Right hindlimb (tissue), 1 donor: ENCODE measurements at regions not wholly inside any gene's neighbourhood (a gene's known extent, or its start where the extent isn't known, plus 50 kb on each side); places are given as distances from the start of the nearest gene placed in this dataset.

Experiments used
- DNase-seq: peaks from one replicate; pipeline ENCODE4 v3.0.0-alpha.2; 2018

DNA sequence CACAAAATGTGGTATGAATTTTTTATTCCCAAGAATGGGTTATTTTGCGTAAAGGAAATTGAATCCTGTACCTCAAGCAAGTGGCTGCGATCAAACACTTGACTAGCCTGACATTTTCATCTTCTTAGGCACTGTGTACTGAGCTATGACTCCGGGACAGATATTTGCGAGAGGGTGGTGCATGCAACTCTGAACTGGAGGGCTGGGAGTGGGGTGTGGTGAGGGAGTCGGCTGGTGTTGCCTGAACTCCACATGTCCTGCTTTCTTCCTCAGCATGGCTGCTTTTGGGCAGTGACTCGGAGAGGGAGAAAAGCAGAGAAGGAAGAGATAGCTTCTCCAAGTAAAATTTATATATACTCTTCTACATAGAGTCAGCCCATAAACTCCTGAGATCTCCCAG, 68.5 kb upstream of the GATB start:
- DNase-seq: no peak

- DNase-seq: no peak
These were observed 63.8 kb upstream of the GATB start for GRCh38 chr4:151824656-151825055.

DNA sequence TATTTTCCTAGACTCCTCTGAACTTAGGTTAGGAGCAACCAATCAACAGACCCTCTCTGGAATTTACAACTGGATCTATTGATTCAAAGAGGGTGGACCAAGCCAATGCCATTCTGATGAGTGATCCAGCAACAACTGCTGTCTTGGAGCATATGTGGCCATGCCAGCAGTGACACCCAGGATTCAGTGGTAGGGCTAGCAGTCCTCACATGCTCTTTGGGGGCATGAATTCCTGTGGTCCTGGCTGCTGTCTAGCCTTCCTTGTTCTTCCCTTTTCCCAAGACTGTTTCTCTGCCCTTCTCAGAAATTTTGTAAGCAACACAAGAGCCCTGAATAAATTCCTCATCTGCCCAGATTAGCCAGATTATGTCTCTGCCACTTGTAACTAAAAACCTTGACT, 61.5 kb upstream of the GATB start:
- DNase-seq: no peak

GRCh38 chr4:151820004-151820403, 59.2 kb upstream of the GATB start:
- DNase-seq: no peak

- no peak for DNase-seq
These were observed 50.6 kb upstream of the GATB start for GRCh38 chr4:151811403-151811802.
